MG63 (cell line): ENCODE measurements at regions not wholly inside any gene's neighbourhood (a gene's known extent, or its start where the extent isn't known, plus 50 kb on each side); places are given as distances from the start of the nearest gene placed in this dataset.
"Not testable (repeated sequence)": the region's sequence is repeated elsewhere in the genome, so short reads cannot be mapped to it uniquely, and the experiment has no call there.

Source experiments
- DNase-seq: peaks from one replicate; pipeline ENCODE4 v3.0.0-alpha.2; 2020
- H3K27me3 ChIP-seq: fragments of 250-450 bp; sonication (Bioruptor Pico); 2 replicates; pipeline ENCODE4 v1.5.1; 2020; ENCODE audit warnings: mild to moderate bottlenecking, moderate library complexity
- H3K36me3 ChIP-seq: fragments of 250-450 bp; sonication (Bioruptor Pico); 2 replicates; pipeline ENCODE4 v1.5.1; 2020; ENCODE audit warnings: mild to moderate bottlenecking, moderate library complexity
- H3K4me3 ChIP-seq: fragments of 250-450 bp; sonication (Bioruptor Pico); 2 replicates; pipeline ENCODE4 v1.5.1; 2020; ENCODE audit warnings: mild to moderate bottlenecking, moderate library complexity
- H3K9me3 ChIP-seq: fragments of 250-450 bp; sonication (Bioruptor Pico); 2 replicates; pipeline ENCODE4 v1.5.1; 2020; ENCODE audit warnings: mild to moderate bottlenecking, moderate library complexity

DNA sequence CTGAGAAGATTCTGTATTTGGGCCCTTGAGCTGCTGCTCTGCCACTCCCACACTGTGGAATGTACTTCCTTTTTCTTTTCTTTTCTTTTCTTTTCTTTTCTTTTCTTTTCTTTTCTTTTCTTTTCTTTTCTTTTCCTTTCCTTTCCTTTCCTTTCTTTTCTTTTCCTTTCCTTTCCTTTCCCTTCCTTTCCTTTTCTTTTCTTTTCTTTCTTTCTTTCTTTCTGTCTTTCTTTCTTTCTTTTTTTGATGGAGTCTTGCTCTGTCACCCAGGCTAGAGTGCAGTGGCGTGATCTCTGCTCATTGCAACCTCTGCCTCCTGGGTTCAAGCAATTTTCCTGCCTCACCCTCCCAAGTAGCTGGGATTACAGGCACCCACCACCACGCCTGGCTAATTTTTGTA lies 89.8 kb downstream of the DNAAF6 start:
- H3K9me3 ChIP-seq, H3K27me3 ChIP-seq, H3K4me3 ChIP-seq, H3K36me3 ChIP-seq, DNase-seq: not testable (repeated sequence)

DNA sequence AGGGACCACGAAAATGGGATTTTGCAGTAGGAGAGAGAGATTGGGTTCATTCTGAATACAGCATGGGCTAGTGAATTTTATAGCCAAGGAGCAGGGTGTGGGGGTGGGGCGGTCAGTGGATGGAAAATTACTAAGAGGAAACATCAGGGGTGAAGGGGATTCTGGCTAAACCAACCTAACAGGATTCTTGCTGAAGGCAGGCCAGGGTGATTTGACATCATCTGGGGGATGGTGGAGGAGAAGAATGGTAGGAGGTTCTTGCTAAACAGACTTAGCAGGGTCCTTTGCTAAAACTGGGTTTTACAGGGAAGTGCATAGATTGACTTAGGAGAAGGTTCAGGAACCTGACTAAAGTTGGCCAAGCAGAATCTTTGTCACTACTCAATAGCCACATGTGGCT lies 91.9 kb downstream of the DNAAF6 start:
- no peaks in the 10 kb centered on the region for H3K27me3 ChIP-seq
- no peak for DNase-seq
- no peak overlapping the region for H3K4me3 ChIP-seq
- H3K9me3 ChIP-seq: no peaks in the 10 kb centered on the region
- no peaks in the 10 kb centered on the region for H3K36me3 ChIP-seq

- Histone ChIP-seq H3K9me3 (no peaks in the 10 kb centered on the region), H3K27me3 (no peaks in the 10 kb centered on the region), H3K36me3 (no peaks in the 10 kb centered on the region), H3K4me3 (no peak overlapping the region)
- no peak for DNase-seq
Measured at GRCh38 chrX:107301253-107301652, 94.8 kb downstream of the DNAAF6 start.

- H3K27me3 ChIP-seq: no peaks in the 10 kb centered on the region
- no peak overlapping the region for H3K4me3 ChIP-seq
- H3K36me3 ChIP-seq: no peaks in the 10 kb centered on the region
- H3K9me3 ChIP-seq: no peaks in the 10 kb centered on the region
- DNase-seq: no peak
Measured at GRCh38 chrX:107304141-107304540, 97.7 kb downstream of the DNAAF6 start.

- Histone ChIP-seq H3K27me3 (no peaks in the 10 kb centered on the region), H3K4me3 (no peak overlapping the region), H3K36me3 (no peaks in the 10 kb centered on the region), H3K9me3 (no peaks in the 10 kb centered on the region)
- no peak for DNase-seq
Measured at GRCh38 chrX:107323786-107324492, 117.5 kb downstream of the DNAAF6 start.

GRCh38 chrX:107324493-107325310 lies 118.3 kb downstream of the DNAAF6 start:
- Histone ChIP-seq H3K36me3 (no peaks in the 10 kb centered on the region), H3K4me3 (no peak overlapping the region), H3K9me3 (no peaks in the 10 kb centered on the region), H3K27me3 (no peaks in the 10 kb centered on the region)
- DNase-seq: peak; percentile 49

- no peak overlapping the region for H3K4me3 ChIP-seq
- no peaks in the 10 kb centered on the region for H3K27me3 ChIP-seq
- no peaks in the 10 kb centered on the region for H3K36me3 ChIP-seq
- no peak for DNase-seq
- no peaks in the 10 kb centered on the region for H3K9me3 ChIP-seq
Measured at GRCh38 chrX:107325467-107325866, 119.1 kb downstream of the DNAAF6 start.

- H3K36me3 ChIP-seq: no peaks in the 10 kb centered on the region
- H3K4me3 ChIP-seq: no peak overlapping the region
- H3K9me3 ChIP-seq: no peaks in the 10 kb centered on the region
- no peak for DNase-seq
- H3K27me3 ChIP-seq: no peaks in the 10 kb centered on the region
Measured at GRCh38 chrX:107348051-107348450, 101.4 kb upstream of the FRMPD3 start.

DNA sequence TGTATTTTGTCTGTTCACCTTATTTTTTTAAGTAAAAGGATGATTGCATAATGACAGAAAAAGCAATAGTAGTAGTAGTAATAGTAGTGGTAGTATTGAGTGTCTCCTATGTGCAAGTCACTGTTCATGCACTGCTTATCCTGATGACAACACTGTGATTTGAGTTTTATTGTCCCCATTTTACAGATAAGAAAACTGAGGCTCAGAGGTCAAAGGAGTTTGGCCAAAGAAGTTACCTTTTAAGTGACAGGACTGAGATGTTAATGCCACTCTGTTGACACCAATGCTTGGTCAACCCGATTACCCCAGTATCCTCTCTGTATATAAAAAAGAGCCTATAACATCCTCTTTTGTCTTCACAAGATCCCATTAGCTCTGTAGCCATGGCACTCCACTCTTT lies 100.5 kb upstream of the FRMPD3 start:
- DNase-seq: no peak
- Histone ChIP-seq H3K4me3 (no peak overlapping the region), H3K9me3 (no peaks in the 10 kb centered on the region), H3K36me3 (no peaks in the 10 kb centered on the region), H3K27me3 (no peaks in the 10 kb centered on the region)

DNA sequence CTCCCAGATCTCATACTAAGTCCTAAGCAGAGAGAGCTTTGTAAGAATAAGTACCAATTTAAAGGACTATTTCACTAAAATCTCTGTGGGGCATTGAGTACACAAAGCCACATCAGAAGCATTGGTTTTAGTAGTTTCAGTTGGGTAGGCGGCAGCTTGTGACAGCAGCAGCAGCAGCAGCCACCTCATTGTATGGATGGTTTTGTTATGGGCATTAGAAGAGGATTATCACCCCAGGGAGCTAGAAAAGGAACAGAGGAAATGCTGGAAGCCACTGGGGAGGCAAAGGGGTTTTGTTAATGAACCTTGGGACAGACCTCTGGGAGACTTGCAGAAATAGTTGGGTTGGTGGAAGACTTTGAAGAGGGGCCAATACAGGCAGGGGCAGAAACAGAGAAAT lies 93.9 kb upstream of the FRMPD3 start:
- Histone ChIP-seq H3K9me3 (no peaks in the 10 kb centered on the region), H3K4me3 (no peak overlapping the region), H3K36me3 (no peaks in the 10 kb centered on the region), H3K27me3 (no peaks in the 10 kb centered on the region)
- DNase-seq: no peak

DNA sequence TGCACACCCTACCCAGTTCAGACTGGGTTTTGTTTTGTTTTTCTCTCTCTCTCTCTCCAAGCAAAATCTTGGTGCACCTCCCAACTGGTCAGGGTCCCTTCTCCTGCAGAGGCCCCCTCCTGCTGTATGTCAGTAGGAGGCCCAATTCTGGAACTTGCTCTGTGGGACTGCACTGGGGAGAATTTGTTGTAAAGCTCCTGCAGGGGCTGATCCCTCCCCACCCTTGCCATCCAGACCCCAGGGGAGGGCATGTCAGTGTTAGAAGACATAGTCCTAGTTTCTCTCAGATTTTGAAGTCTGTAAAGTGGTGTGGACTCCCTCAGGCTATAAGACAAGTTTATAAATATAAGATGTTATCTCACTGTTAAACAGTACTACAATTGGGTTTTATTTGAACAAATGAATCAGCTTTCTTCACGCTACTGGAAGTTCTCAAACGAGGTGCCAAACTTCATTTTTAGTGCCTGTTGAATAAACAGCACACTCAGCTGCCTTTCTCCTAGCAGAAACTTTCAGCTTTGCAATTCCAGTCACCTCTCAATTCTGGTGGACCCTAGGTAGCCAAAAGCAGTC lies 88.6 kb upstream of the FRMPD3 start:
- Histone ChIP-seq H3K36me3 (no peaks in the 10 kb centered on the region), H3K4me3 (no peak overlapping the region), H3K27me3 (no peaks in the 10 kb centered on the region), H3K9me3 (no peaks in the 10 kb centered on the region)
- no peak for DNase-seq

GRCh38 chrX:107370185-107370584 lies 79.3 kb upstream of the FRMPD3 start:
- not testable (repeated sequence) for H3K36me3 ChIP-seq, DNase-seq

GRCh38 chrX:107374132-107374531 lies 75.3 kb upstream of the FRMPD3 start:
- Histone ChIP-seq H3K4me3 (no peak overlapping the region), H3K27me3 (no peaks in the 10 kb centered on the region), H3K9me3 (no peaks in the 10 kb centered on the region), H3K36me3 (no peaks in the 10 kb centered on the region)
- no peak for DNase-seq

More at GRCh38 chrX:107370185-107370584, 79.3 kb upstream of the FRMPD3 start:
- not testable (repeated sequence) for H3K9me3 ChIP-seq, H3K4me3 ChIP-seq, H3K27me3 ChIP-seq

DNA sequence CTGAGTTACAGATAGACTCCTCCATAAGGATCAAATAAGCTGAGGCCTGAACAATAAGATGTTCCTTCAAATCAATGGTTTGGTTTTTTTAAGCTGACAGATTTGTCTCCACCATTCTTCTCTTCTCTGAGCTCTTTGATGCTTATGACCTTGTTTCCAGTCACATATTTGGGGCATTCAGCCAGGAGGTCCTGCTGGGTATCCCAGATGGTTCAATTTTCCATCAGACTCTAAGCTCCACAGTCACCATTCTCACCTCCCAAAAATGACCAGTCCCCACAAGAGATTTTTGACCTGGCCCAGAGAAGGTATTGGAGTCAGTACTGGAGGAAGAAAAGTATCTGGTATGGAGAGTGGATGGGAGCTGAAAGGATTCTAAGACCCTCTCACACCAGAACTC lies 74.6 kb upstream of the FRMPD3 start:
- H3K9me3 ChIP-seq: no peaks in the 10 kb centered on the region
- no peak for DNase-seq
- no peaks in the 10 kb centered on the region for H3K27me3 ChIP-seq
- H3K4me3 ChIP-seq: no peak overlapping the region
- no peaks in the 10 kb centered on the region for H3K36me3 ChIP-seq

DNA sequence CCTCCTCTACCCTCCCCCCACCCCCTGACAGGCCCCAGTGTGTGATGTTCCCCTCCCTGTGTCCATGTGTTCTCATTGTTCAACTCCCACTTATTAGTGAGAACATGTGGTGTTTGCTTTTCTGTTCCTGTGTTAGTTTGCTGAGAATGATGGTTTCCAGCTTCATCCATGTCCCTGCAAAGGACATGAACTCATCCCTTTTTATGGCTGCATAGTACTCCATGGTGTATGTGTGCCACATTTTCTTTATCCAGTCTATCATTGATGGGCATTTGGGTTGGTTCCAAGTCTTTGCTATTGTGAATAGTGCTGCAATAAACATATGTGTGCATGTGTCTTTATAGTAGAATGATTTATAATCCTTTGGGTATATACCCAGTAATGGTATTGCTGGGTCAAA lies 73.3 kb upstream of the FRMPD3 start:
- H3K36me3 ChIP-seq, H3K4me3 ChIP-seq, H3K9me3 ChIP-seq, H3K27me3 ChIP-seq, DNase-seq: not testable (repeated sequence)

DNA sequence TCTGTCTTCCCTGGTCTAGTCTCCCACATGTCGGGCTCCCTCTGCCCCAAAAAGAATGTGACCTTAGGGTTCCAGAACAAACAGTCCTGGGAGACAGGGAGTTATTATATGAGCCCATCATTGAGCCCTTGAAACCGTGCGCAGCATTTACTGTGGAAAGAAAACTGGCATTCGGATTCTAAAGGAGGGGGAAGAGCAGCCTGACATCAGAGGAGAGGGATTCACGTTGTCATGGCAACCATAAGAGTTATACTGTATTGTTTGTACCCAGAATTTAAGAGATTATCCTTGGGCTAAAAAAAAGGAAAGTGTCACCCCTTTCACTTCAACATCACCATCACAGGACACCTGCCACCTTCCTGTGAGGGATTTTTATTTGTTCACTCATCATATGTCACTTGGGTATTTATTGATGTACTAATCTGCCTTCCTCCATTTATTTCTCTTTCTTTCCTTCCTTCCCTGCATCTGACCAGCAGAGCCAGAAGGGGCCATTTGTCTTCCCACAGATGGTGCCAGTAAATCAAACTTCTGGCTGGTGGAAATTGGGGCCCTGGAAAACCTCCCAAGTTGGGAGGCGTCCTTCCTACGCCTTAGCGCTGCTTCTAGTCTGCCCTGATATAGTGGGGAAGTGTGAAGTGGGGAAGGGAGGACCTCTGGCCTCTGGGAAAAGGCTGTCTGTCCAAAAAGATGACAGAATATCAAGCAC lies 64.9 kb upstream of the FRMPD3 start:
- H3K9me3 ChIP-seq: no peaks in the 10 kb centered on the region
- H3K4me3 ChIP-seq: no peak overlapping the region
- DNase-seq: no peak
- no peaks in the 10 kb centered on the region for H3K36me3 ChIP-seq
- no peaks in the 10 kb centered on the region for H3K27me3 ChIP-seq

- Histone ChIP-seq H3K36me3 (no peaks in the 10 kb centered on the region), H3K9me3 (no peaks in the 10 kb centered on the region), H3K4me3 (no peak overlapping the region), H3K27me3 (no peaks in the 10 kb centered on the region)
- no peak for DNase-seq
Measured at GRCh38 chrX:107389726-107390125, 59.7 kb upstream of the FRMPD3 start.
